ENCODE measurements at regions not wholly inside any gene's neighbourhood (a gene's known extent, or its start where the extent isn't known, plus 50 kb on each side); places are given as distances from the start of the nearest gene placed in this dataset.

- no peak for TF ChIP-seq CTCF (IDR thresholded peaks at IDR 0.05)
- TF ChIP-seq POLR2A (IDR thresholded peaks at IDR 0.05), result no peak
Observed at GRCh38 chr12:58668233-58668632, 252.1 kb downstream of the LRIG3 start.

All from esophagus squamous epithelium (tissue), 4 donors.